Fibroblast of mammary gland (primary cell): ENCODE measurements at regions not wholly inside any gene's neighbourhood (a gene's known extent, or its start where the extent isn't known, plus 50 kb on each side); places are given as distances from the start of the nearest gene placed in this dataset.

Source experiments
- DNase-seq: peaks from one replicate; pipeline ENCODE4 v3.0.0-alpha.2; 2010; ENCODE audit warnings: low read depth
- H3K4me3 ChIP-seq: 2 replicates; pipeline ENCODE4 v1.5.1; 2011; ENCODE audit warnings: low read depth, mild to moderate bottlenecking, low read length, moderate library complexity; ENCODE audit not compliant: control insufficient read depth
- TF ChIP-seq, protein P1 (sequence below): conservative IDR thresholded peaks from 2 replicates; pipeline ENCODE4 v1.5.1; 2011; ENCODE audit warnings: low read depth, low read length, inconsistent platforms; ENCODE audit not compliant: control insufficient read depth, insufficient read depth

- DNase-seq = no peak
- TF ChIP-seq, protein P1, sequence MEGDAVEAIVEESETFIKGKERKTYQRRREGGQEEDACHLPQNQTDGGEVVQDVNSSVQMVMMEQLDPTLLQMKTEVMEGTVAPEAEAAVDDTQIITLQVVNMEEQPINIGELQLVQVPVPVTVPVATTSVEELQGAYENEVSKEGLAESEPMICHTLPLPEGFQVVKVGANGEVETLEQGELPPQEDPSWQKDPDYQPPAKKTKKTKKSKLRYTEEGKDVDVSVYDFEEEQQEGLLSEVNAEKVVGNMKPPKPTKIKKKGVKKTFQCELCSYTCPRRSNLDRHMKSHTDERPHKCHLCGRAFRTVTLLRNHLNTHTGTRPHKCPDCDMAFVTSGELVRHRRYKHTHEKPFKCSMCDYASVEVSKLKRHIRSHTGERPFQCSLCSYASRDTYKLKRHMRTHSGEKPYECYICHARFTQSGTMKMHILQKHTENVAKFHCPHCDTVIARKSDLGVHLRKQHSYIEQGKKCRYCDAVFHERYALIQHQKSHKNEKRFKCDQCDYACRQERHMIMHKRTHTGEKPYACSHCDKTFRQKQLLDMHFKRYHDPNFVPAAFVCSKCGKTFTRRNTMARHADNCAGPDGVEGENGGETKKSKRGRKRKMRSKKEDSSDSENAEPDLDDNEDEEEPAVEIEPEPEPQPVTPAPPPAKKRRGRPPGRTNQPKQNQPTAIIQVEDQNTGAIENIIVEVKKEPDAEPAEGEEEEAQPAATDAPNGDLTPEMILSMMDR = no peak
- no peak overlapping the region for H3K4me3 ChIP-seq
Measured at GRCh38 chr18:60646725-60647124, 274.1 kb upstream of the MC4R start.

DNA sequence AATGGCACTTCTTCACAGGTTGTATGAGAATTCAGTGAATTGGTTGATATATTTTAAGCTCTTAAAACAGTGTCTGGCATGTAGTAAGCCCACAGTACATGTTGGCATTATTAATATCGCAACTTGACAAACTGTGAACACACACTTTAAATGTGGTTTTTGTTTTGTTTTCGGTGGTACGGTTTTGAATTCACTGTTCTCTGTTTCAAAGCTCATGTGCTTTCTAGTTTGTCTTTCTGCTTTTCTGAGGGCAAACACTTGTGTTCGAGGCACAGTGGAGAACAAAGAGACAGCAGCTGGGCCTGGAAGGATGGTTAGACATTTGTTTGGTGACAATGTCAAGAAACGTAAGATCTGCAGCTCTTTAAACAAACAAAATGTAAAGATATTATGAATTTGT, 276.5 kb upstream of the MC4R start:
- no peak for DNase-seq
- TF ChIP-seq, protein P1 = no peak
- H3K4me3 ChIP-seq = no peak overlapping the region

GRCh38 chr18:60649842-60650536, 277.4 kb upstream of the MC4R start:
- TF ChIP-seq, protein P1 = no peak
- no peak for DNase-seq

DNA sequence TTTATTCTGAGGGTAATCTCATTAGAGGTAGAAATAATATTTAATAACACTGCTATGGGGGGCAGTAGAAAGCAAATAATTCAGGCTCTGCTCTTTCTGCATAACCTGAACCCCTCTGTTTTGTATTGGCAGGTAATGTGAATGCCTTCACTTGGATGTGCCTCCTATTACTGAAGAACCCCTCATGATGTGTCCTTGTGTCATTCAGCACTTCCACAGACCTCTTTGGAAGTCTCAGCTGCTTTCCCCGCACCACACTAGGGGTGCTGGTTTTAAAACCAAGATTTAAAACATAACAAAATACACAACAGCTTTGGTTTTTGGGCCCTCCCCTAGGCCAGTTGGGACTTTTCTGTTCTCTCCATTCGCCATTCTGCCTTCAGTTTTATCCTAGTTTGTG, 281.7 kb upstream of the MC4R start:
- TF ChIP-seq, protein P1 = no peak
- no peak overlapping the region for H3K4me3 ChIP-seq
- no peak for DNase-seq

More at GRCh38 chr18:60649842-60650536, 277.4 kb upstream of the MC4R start:
- H3K4me3 ChIP-seq = no peak overlapping the region

DNA sequence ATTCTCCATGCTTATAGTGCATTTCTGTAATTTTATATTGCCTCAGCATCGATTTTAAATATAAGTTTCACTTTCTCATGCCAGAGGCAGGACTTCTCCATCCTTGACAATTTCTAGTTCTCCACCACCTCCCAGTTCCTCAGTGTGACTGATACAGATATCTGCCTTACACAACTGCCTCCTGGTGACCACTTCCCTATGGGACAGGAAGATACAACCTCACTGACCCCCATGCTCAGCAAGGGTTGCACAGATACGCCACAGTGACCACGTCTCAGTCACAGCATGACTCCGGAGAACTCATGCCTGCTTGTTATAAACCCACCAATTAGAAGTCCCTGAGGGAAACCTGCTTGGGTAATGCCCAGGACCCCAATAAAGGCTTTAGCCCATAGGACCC, 284.0 kb upstream of the MC4R start:
- TF ChIP-seq, protein P1 = no peak
- no peak overlapping the region for H3K4me3 ChIP-seq
- no peak for DNase-seq

GRCh38 chr18:60662491-60662890, 289.9 kb upstream of the MC4R start:
- TF ChIP-seq, protein P1 = no peak
- DNase-seq = no peak
- H3K4me3 ChIP-seq = no peak overlapping the region
